SK-N-SH (cell line): ENCODE measurements at regions not wholly inside any gene's neighbourhood (a gene's known extent, or its start where the extent isn't known, plus 50 kb on each side); places are given as distances from the start of the nearest gene placed in this dataset.

Experiments used
- CHD2 ChIP-seq: fragments of 150-350 bp; IDR thresholded peaks from 2 replicates; pipeline ENCODE4 v1.6.1; 2018; ENCODE audit warnings: low read length; ENCODE audit not compliant: partially characterized antibody
- JUND ChIP-seq: IDR thresholded peaks from 2 replicates; pipeline ENCODE4 v1.4.0; 2012
- MEF2A ChIP-seq: IDR thresholded peaks from 2 replicates; pipeline ENCODE4 v1.4.0; 2012; ENCODE audit warnings: low read depth, borderline replicate concordance
- POLR2AphosphoS5 ChIP-seq: IDR thresholded peaks from 2 replicates; pipeline ENCODE4 v1.6.1; 2012; ENCODE audit warnings: low read depth, low read length
- RAD21 ChIP-seq: IDR thresholded peaks from 2 replicates; pipeline ENCODE4 v1.6.1; 2012; ENCODE audit warnings: mild to moderate bottlenecking, low read length
- SIN3A ChIP-seq: IDR thresholded peaks from 2 replicates; pipeline ENCODE4 v1.6.1; 2012; ENCODE audit warnings: low read depth, mild to moderate bottlenecking, low read length, moderate library complexity, borderline replicate concordance
- TF ChIP-seq, protein P1 (sequence below): fragments of 200-600 bp; sonication (generic); IDR thresholded peaks from 2 replicates; pipeline ENCODE4 v1.6.1; 2017; ENCODE audit warnings: antibody characterized with exemption, mild to moderate bottlenecking, moderate library complexity
- TF ChIP-seq, protein P2 (sequence below): IDR thresholded peaks from 2 replicates; pipeline ENCODE4 v1.6.1; 2012; ENCODE audit warnings: mild to moderate bottlenecking, low read depth, low read length, moderate library complexity

DNA sequence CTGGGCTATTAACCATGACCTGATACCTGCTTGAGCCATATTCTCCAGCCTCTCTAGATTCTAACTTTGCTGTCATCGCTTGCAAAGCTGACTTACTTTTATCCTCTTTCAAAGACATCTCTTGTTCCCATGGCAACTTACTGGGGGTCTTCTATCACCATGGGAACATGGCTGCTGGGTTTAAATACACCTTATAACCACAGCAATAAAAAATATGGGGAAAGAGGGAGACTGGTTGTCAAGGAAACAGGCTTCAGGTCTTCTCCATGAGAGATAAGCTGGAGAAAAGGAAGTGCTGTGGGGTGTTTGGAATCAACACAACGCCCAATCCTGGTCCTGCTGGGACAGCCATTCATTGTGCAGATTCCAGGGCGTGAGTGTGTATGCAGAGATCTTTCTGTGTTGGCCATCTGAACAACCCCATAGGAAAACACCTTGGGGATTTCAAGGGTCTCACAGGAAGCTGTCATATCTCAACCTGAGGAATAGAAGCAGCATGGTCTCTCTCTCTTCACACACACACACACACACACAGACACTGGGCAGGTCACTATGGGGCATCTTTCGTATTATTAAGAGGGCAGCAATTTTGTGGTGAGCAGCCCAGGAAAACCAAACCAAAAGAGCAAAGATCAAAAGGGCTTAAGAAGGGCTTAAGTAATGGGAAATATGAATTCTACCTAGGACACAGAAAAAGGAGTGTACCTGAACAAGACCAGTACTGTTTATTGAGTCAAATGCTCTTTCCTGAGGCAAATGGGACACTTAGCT, 344.7 kb upstream of the NCAM1 start:
- TF ChIP-seq, protein P1, sequence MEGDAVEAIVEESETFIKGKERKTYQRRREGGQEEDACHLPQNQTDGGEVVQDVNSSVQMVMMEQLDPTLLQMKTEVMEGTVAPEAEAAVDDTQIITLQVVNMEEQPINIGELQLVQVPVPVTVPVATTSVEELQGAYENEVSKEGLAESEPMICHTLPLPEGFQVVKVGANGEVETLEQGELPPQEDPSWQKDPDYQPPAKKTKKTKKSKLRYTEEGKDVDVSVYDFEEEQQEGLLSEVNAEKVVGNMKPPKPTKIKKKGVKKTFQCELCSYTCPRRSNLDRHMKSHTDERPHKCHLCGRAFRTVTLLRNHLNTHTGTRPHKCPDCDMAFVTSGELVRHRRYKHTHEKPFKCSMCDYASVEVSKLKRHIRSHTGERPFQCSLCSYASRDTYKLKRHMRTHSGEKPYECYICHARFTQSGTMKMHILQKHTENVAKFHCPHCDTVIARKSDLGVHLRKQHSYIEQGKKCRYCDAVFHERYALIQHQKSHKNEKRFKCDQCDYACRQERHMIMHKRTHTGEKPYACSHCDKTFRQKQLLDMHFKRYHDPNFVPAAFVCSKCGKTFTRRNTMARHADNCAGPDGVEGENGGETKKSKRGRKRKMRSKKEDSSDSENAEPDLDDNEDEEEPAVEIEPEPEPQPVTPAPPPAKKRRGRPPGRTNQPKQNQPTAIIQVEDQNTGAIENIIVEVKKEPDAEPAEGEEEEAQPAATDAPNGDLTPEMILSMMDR, result no peak
- no peak for TF ChIP-seq MEF2A
- no peak for TF ChIP-seq POLR2AphosphoS5
- no peak for TF ChIP-seq RAD21
- no peak for TF ChIP-seq JUND
- TF ChIP-seq, protein P2, sequence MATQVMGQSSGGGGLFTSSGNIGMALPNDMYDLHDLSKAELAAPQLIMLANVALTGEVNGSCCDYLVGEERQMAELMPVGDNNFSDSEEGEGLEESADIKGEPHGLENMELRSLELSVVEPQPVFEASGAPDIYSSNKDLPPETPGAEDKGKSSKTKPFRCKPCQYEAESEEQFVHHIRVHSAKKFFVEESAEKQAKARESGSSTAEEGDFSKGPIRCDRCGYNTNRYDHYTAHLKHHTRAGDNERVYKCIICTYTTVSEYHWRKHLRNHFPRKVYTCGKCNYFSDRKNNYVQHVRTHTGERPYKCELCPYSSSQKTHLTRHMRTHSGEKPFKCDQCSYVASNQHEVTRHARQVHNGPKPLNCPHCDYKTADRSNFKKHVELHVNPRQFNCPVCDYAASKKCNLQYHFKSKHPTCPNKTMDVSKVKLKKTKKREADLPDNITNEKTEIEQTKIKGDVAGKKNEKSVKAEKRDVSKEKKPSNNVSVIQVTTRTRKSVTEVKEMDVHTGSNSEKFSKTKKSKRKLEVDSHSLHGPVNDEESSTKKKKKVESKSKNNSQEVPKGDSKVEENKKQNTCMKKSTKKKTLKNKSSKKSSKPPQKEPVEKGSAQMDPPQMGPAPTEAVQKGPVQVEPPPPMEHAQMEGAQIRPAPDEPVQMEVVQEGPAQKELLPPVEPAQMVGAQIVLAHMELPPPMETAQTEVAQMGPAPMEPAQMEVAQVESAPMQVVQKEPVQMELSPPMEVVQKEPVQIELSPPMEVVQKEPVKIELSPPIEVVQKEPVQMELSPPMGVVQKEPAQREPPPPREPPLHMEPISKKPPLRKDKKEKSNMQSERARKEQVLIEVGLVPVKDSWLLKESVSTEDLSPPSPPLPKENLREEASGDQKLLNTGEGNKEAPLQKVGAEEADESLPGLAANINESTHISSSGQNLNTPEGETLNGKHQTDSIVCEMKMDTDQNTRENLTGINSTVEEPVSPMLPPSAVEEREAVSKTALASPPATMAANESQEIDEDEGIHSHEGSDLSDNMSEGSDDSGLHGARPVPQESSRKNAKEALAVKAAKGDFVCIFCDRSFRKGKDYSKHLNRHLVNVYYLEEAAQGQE, result no peak
- TF ChIP-seq CHD2, result no peak
- no peak for TF ChIP-seq SIN3A
